ENCODE measurements at regions not wholly inside any gene's neighbourhood (a gene's known extent, or its start where the extent isn't known, plus 50 kb on each side); places are given as distances from the start of the nearest gene placed in this dataset.
"Not testable (repeated sequence)": the region's sequence is repeated elsewhere in the genome, so short reads cannot be mapped to it uniquely, and the experiment has no call there.

DNA sequence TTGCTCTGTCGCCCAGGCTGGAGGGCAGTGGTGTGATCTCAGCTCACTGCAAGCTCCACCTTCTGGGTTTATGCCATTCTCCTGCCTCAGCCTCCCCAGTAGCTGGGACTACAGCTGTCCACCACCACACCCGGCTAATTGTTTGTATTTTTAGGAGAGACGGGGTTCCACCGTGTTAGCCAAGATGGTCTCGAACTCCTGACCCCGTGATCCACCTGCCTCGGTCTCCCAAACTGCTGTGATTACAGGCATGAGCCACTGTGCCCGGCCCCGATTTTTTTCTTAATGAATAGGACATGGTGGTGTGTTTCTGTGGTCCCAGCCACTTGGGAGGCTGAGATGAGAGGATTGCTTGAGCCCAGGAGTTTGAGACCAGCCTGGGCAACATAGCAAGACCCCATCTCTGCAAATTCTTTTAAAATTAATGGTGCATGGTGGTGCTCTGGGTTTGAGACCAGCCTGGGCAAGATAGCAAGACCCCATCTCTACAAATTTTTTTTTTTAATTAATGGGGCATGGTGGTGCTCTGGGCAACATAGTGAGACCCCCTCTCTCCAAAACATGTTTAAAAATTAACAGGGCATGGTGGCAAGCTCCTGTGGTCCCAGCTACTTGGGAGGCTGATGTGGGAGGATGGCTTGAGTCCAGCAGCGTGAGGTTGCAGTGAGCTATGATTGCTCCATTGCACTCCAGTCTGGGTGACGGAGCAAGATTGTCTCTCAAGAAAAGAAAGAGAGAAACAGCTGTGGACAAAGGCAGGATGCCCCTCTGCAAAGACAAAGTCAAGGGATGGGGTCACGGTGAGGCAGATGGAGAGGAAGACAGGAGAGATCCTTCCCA, 4497.2 kb upstream of the OR11H1 start:
- POLR2A ChIA-PET (ENCODE audit: partially characterized antibody); H3K4ac ChIP-seq (replicated peaks; ENCODE audit: insufficient read length, low read depth, low read length); H2BK20ac ChIP-seq (ENCODE audit: low read length); H3K14ac ChIP-seq (ENCODE audit: insufficient read length); H3K23me2 ChIP-seq (ENCODE audit: low read depth, low read length); DNase-seq (ENCODE audit: low read depth in 1 of 2, low spot score in 2 of 2); H3K79me1 ChIP-seq (ENCODE audit: low read depth, low read length); H4K20me1 ChIP-seq (replicated peaks in 1 of 2; ENCODE audit: control insufficient read depth in 1 of 2, insufficient read depth in 2 of 2, low read length in 2 of 2); H4K5ac ChIP-seq (ENCODE audit: insufficient read length, low read depth, low read length); H3K79me2 ChIP-seq (ENCODE audit: control insufficient read depth in 1 of 2, insufficient read depth in 2 of 2, low read length in 2 of 2); H3K27me3 ChIP-seq (replicated peaks in 1 of 4; ENCODE audit: control insufficient read depth in 3 of 4, extremely low read depth in 1 of 4, insufficient read depth in 3 of 4, low read length in 3 of 4); H3K27ac ChIP-seq (ENCODE audit: low read depth, low read length); H2BK5ac ChIP-seq (ENCODE audit: low read depth, low read length); H4K91ac ChIP-seq (replicated peaks; ENCODE audit: insufficient read length, low read length); H3K56ac ChIP-seq (replicated peaks; ENCODE audit: insufficient read length, low read depth, low read length); H3K18ac ChIP-seq (ENCODE audit: extremely low read depth, low read length); H3K4me2 ChIP-seq (ENCODE audit: insufficient read depth in 1 of 2, low read depth in 2 of 2, low read length in 2 of 2); FAIRE-seq; H2AFZ ChIP-seq (ENCODE audit: low read length); H3K9ac ChIP-seq (replicated peaks in 1 of 4; ENCODE audit: extremely low read depth in 1 of 4, low read depth in 3 of 4, low read length in 3 of 4); H2AK5ac ChIP-seq (ENCODE audit: low read depth, low read length); H2BK120ac ChIP-seq (replicated peaks; ENCODE audit: low read depth, low read length); H4K8ac ChIP-seq (ENCODE audit: extremely low read depth, insufficient read depth, low read length); H3K36me3 ChIP-seq (ENCODE audit: control insufficient read depth in 2 of 4, insufficient read depth in 4 of 4, low read length in 3 of 4); H3K4me3 ChIP-seq (ENCODE audit: extremely low read depth in 1 of 4, insufficient read depth in 2 of 4, low read depth in 3 of 4, low read length in 4 of 4); H3K23ac ChIP-seq (ENCODE audit: insufficient read length); H2BK12ac ChIP-seq (ENCODE audit: low read depth, low read length); H3K4me1 ChIP-seq (replicated peaks in 1 of 4; ENCODE audit: control insufficient read depth in 3 of 4, insufficient read depth in 4 of 4, low read length in 3 of 4); CTCF ChIA-PET (ENCODE audit: partially characterized antibody); H2BK15ac ChIP-seq (ENCODE audit: low read length): not testable (repeated sequence)
- WGBS, 2 experiments (ENCODE audit: extremely low coverage in 1 of 2, insufficient coverage in 1 of 2, insufficient read length in 1 of 2, insufficient replicate concordance in 2 of 2, low coverage in 1 of 2, low lambda C conversion rate in 2 of 2, missing lambda C conversion rate in 1 of 2), result 84% methylated on average over 12 of the region's 12 CpGs; no CpG with 5 or more reads in 1 of the 2 experiments
- H3K9me3 ChIP-seq (ENCODE audit: insufficient read depth in 2 of 2, low read depth in 1 of 2, low read length in 1 of 2), result peaks cover 74 to 92% of the 10 kb centered on the region in 2 experiments

DNA sequence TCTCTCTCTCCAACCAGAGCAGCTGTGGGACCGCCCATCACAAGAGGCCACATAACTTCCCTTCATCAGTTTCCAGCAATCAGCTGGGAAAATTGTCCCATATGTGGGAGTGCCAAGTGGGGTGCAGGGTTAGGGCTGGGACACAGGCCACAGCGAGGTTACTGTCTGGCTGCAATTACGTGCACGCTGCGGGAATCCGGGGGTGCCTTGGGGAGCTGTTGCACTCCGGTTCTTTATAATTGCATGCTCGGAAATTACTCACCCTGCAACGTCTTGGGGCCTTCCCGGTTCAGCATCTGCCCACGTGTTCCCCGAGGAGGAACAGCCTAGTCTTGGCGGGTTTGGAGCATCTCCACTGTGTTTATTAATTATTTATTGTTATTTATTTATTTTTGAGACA, 4495.9 kb upstream of the OR11H1 start:
- H3K23ac ChIP-seq (ENCODE audit: insufficient read length); H3K4ac ChIP-seq (replicated peaks; ENCODE audit: insufficient read length, low read depth, low read length); H2BK20ac ChIP-seq (ENCODE audit: low read length); H3K79me2 ChIP-seq (ENCODE audit: control insufficient read depth in 1 of 2, insufficient read depth in 2 of 2, low read length in 2 of 2); POLR2A ChIA-PET (ENCODE audit: partially characterized antibody); H2BK120ac ChIP-seq (replicated peaks; ENCODE audit: low read depth, low read length); H3K27me3 ChIP-seq (replicated peaks in 1 of 4; ENCODE audit: control insufficient read depth in 3 of 4, extremely low read depth in 1 of 4, insufficient read depth in 3 of 4, low read length in 3 of 4); H4K20me1 ChIP-seq (replicated peaks in 1 of 2; ENCODE audit: control insufficient read depth in 1 of 2, insufficient read depth in 2 of 2, low read length in 2 of 2); H3K4me1 ChIP-seq (replicated peaks in 1 of 4; ENCODE audit: control insufficient read depth in 3 of 4, insufficient read depth in 4 of 4, low read length in 3 of 4); H3K23me2 ChIP-seq (ENCODE audit: low read depth, low read length); H3K27ac ChIP-seq (ENCODE audit: low read depth, low read length); H3K4me2 ChIP-seq (ENCODE audit: insufficient read depth in 1 of 2, low read depth in 2 of 2, low read length in 2 of 2); H3K9ac ChIP-seq (replicated peaks in 1 of 4; ENCODE audit: extremely low read depth in 1 of 4, low read depth in 3 of 4, low read length in 3 of 4); H2BK12ac ChIP-seq (ENCODE audit: low read depth, low read length); H3K56ac ChIP-seq (replicated peaks; ENCODE audit: insufficient read length, low read depth, low read length); H3K36me3 ChIP-seq (ENCODE audit: control insufficient read depth in 2 of 4, insufficient read depth in 4 of 4, low read length in 3 of 4); H2BK15ac ChIP-seq (ENCODE audit: low read length); H3K79me1 ChIP-seq (ENCODE audit: low read depth, low read length); H3K14ac ChIP-seq (ENCODE audit: insufficient read length); H3K4me3 ChIP-seq (ENCODE audit: extremely low read depth in 1 of 4, insufficient read depth in 2 of 4, low read depth in 3 of 4, low read length in 4 of 4); FAIRE-seq; H2AK5ac ChIP-seq (ENCODE audit: low read depth, low read length); H4K5ac ChIP-seq (ENCODE audit: insufficient read length, low read depth, low read length); H2BK5ac ChIP-seq (ENCODE audit: low read depth, low read length); CTCF ChIA-PET (ENCODE audit: partially characterized antibody); DNase-seq (ENCODE audit: low read depth in 1 of 2, low spot score in 2 of 2); H4K91ac ChIP-seq (replicated peaks; ENCODE audit: insufficient read length, low read length); H3K18ac ChIP-seq (ENCODE audit: extremely low read depth, low read length); H4K8ac ChIP-seq (ENCODE audit: extremely low read depth, insufficient read depth, low read length); H2AFZ ChIP-seq (ENCODE audit: low read length): not testable (repeated sequence)
- peaks cover 75 to 93% of the 10 kb centered on the region in 2 experiments for H3K9me3 ChIP-seq (ENCODE audit: insufficient read depth in 2 of 2, low read depth in 1 of 2, low read length in 1 of 2)
- WGBS, 2 experiments (ENCODE audit: extremely low coverage in 1 of 2, insufficient coverage in 1 of 2, insufficient read length in 1 of 2, insufficient replicate concordance in 2 of 2, low coverage in 1 of 2, low lambda C conversion rate in 2 of 2, missing lambda C conversion rate in 1 of 2), result 80% methylated on average over 13 of the region's 13 CpGs; no CpG with 5 or more reads in 1 of the 2 experiments
